ENCODE measurements at regions not wholly inside any gene's neighbourhood (a gene's known extent, or its start where the extent isn't known, plus 50 kb on each side); places are given as distances from the start of the nearest gene placed in this dataset.

DNA sequence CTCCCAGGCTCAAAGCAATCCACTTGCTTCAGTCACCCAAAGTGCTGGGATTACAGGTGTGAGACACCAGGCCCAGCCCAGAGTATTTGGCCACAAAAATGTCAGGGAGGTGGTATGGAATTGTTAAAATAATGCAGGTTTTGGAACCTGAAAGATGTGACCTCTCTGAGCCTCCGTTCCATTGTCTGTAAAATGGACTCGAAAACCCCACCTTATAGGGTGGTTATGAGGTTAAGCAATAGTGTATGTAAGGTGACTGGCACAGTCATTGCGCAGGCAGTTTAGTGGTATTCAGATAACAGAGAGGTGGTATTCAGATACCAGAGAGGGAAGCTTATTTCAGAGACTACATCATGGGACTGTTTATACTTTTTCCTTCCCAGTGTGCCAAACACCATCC, 52.5 kb upstream of the PRSS23 start:
- TF ChIP-seq CTCF (IDR thresholded peaks at IDR 0.05), result no peak
- TF ChIP-seq POLR2A (IDR thresholded peaks at IDR 0.05), result no peak

All from body of pancreas (tissue), 4 donors.